K562 (cell line): ENCODE measurements at regions not wholly inside any gene's neighbourhood (a gene's known extent, or its start where the extent isn't known, plus 50 kb on each side); places are given as distances from the start of the nearest gene placed in this dataset.

ENCODE experiments used
- ATAC-seq: fragments of 200-7000 bp; cut with Tn5 transposase; 3 replicates; pipeline ENCODE4 v1.9.1; 2020; ENCODE audit warnings: moderate library complexity
- BruUV-seq: library from RNA; stranded (reverse); fragments of 400-500 nt; replicated peaks from 2 replicates; lab custom pipeline; 2021; lab: Mats Ljungman, UMichigan
- CTCF ChIA-PET: fragments of 300-600 bp; formaldehyde crosslinking; extraction: SDS; loops from one replicate; lab custom pipeline; 2021; ENCODE audit warnings: low intra/inter-chr PET ratio; lab: Yijun Ruan, JAX
- POLR2A ChIA-PET: fragments of 300-600, 350-650 bp; sonication (Branson Sonifier 250); formaldehyde crosslinking; extraction: SDS; loops from one replicate; lab custom pipeline; 2021; ENCODE audit warnings: antibody characterized with exemption, inconsistent platforms; lab: Yijun Ruan, JAX
- DNase-seq, 4 experiments: peaks; one replicate each; pipeline versions ENCODE4 v3.0.0 to v3.0.0-alpha.2; 2011 to 2018; ENCODE audit warnings: low spot score in 3 of 4, mixed read lengths in 3 of 4; ENCODE audit errors: extremely low read depth in 1 of 4
- FAIRE-seq: peaks from 2 replicates; lab custom pipeline; 2011; peaks lifted over from hg19 to GRCh38; lab: Jason Lieb, UNC
- H2AFZ ChIP-seq: 2 replicates; pipeline ENCODE4 v1.6.0; 2011; ENCODE audit warnings: low read depth, low read length, control low read depth, inconsistent platforms
- H3K27ac ChIP-seq: fragments of 200-600 bp; 3 replicates; pipeline ENCODE4 v1.8.0; 2011; ENCODE audit warnings: low read depth, mild to moderate bottlenecking, control low read depth, inconsistent platforms, low read length, moderate library complexity, mixed read lengths; ENCODE audit errors: extremely low read depth
- H3K27me3 ChIP-seq, 2 experiments: fragments of 300-600 bp in 1 of 2; 2 replicates in 1 of 2; 3 replicates in 1 of 2; pipeline versions ENCODE4 v1.6.0 to v1.8.0; 2011; ENCODE audit warnings: inconsistent platforms in 2 of 2, low read length in 2 of 2, mild to moderate bottlenecking in 1 of 2, mixed read lengths in 1 of 2, moderate library complexity in 1 of 2; ENCODE audit not compliant: control insufficient read depth in 2 of 2, insufficient read depth in 2 of 2
- H3K36me3 ChIP-seq: fragments of 300-600 bp; 3 replicates; pipeline ENCODE4 v1.8.0; 2011; ENCODE audit warnings: mild to moderate bottlenecking, low read length, inconsistent platforms; ENCODE audit not compliant: control insufficient read depth, insufficient read depth
- H3K4me1 ChIP-seq, 2 experiments: fragments of 200-600 bp in 1 of 2; replicated peaks in 1 of 2; 2 replicates in 1 of 2; 3 replicates in 1 of 2; pipeline versions ENCODE4 v1.5.1 to v1.8.0; 2011; ENCODE audit warnings: inconsistent platforms in 2 of 2, low read length in 2 of 2, mild to moderate bottlenecking in 1 of 2, mixed read lengths in 1 of 2, moderate library complexity in 1 of 2; ENCODE audit not compliant: control insufficient read depth in 2 of 2, insufficient read depth in 2 of 2
- H3K4me2 ChIP-seq: 2 replicates; pipeline ENCODE4 v1.6.1; 2011; ENCODE audit warnings: low read length, control low read depth, inconsistent platforms, mixed read lengths; ENCODE audit not compliant: insufficient read depth
- H3K4me3 ChIP-seq: fragments of 200-600 bp; sonication (generic), shearing (Covaris generic); 2 replicates; pipeline ENCODE4 v1.5.1; 2016; ENCODE audit warnings: control low read depth, inconsistent platforms
- H3K79me2 ChIP-seq: fragments of 200-600 bp; 3 replicates; pipeline ENCODE4 v1.8.0; 2011; ENCODE audit warnings: low read length, inconsistent platforms; ENCODE audit not compliant: control insufficient read depth, insufficient read depth
- H3K9ac ChIP-seq, 2 experiments: 2 replicates each; pipeline versions ENCODE4 v1.6.0 to v1.6.1; 2011; ENCODE audit warnings: low read depth in 2 of 2, low read length in 2 of 2, control low read depth in 1 of 2, inconsistent platforms in 1 of 2, mild to moderate bottlenecking in 1 of 2, mixed read lengths in 1 of 2; ENCODE audit not compliant: insufficient read depth in 1 of 2
- H3K9me1 ChIP-seq: one replicate; pipeline ENCODE4 v1.6.0; 2011; ENCODE audit warnings: inconsistent platforms, mild to moderate bottlenecking, low read length, moderate library complexity; ENCODE audit not compliant: control insufficient read depth, insufficient read depth
- H3K9me3 ChIP-seq: replicated peaks from 2 replicates; pipeline ENCODE4 v1.5.1; 2011; ENCODE audit warnings: low read depth, low read length, inconsistent platforms; ENCODE audit not compliant: control insufficient read depth, insufficient read depth
- H4K20me1 ChIP-seq: replicated peaks from 2 replicates; pipeline ENCODE4 v1.6.1; 2011; ENCODE audit warnings: low read length, inconsistent platforms, mixed read lengths; ENCODE audit not compliant: control insufficient read depth, insufficient read depth
- MEIS2 ChIP-seq: fragments of 450-650 bp; IDR thresholded peaks from 2 replicates; pipeline ENCODE4 v1.6.1; 2014; ENCODE audit warnings: mild to moderate bottlenecking; ENCODE audit not compliant: partially characterized antibody
- NFXL1 ChIP-seq: fragments of 450-650 bp; formaldehyde crosslinking; IDR thresholded peaks from 2 replicates; pipeline ENCODE4 v1.4.0; 2021; ENCODE audit warnings: mild to moderate bottlenecking
- RFX1 ChIP-seq: fragments of 450-650 bp; IDR thresholded peaks from 2 replicates; pipeline ENCODE4 v1.6.1; 2016; ENCODE audit warnings: mild to moderate bottlenecking, moderate library complexity
- SMAD4 ChIP-seq: fragments of 250-450 bp; sonication (Bioruptor Pico); conservative IDR thresholded peaks from 2 replicates; pipeline ENCODE4 v1.8.0; 2021; ENCODE audit warnings: inconsistent platforms, mild to moderate bottlenecking, moderate library complexity
- ZNF239 ChIP-seq: fragments of 250-450 bp; sonication (Bioruptor Pico); IDR thresholded peaks from 2 replicates; pipeline ENCODE4 v1.4.0; 2020; ENCODE audit warnings: mild to moderate bottlenecking
- ZNF589 ChIP-seq: fragments of 200-800 bp; sonication (Bioruptor generic); IDR thresholded peaks from 2 replicates; pipeline ENCODE4 v1.6.1; 2016; ENCODE audit warnings: low read depth, missing genetic modification characterization, missing compliant biosample characterization
- WGBS: fragments of 100-300 bp; shearing (Covaris generic); methylation state at CpG from one replicate; pipeline ENCODE4 v1.1.6; 2016; ENCODE audit warnings: low coverage, mixed read lengths; ENCODE audit not compliant: insufficient coverage; ENCODE audit errors: missing lambda C conversion rate; 5-methylcytosine and 5-hydroxymethylcytosine counted together
- in situ Hi-C: fragments of 300-500 bp; cut with MboI; formaldehyde crosslinking; loops from 4 replicates; pipeline ENCODE4 v1.15.0; 2018; ENCODE audit warnings: inconsistent platforms, mixed read lengths
- intact Hi-C: fragments of 100-400 bp; cut with micrococcal nuclease; formaldehyde crosslinking; loops from 2 replicates; pipeline ENCODE4 v1.14.2; 2022
- TF ChIP-seq, protein P1 (sequence below): fragments of 450-650 bp; IDR thresholded peaks from 2 replicates; pipeline ENCODE4 v1.6.1; 2017; ENCODE audit warnings: antibody characterized with exemption
- TF ChIP-seq, protein P2 (sequence below): fragments of 450-650 bp; formaldehyde crosslinking; IDR thresholded peaks from 2 replicates; pipeline ENCODE4 v1.4.0; 2022; ENCODE audit warnings: mild to moderate bottlenecking, moderate library complexity

DNA sequence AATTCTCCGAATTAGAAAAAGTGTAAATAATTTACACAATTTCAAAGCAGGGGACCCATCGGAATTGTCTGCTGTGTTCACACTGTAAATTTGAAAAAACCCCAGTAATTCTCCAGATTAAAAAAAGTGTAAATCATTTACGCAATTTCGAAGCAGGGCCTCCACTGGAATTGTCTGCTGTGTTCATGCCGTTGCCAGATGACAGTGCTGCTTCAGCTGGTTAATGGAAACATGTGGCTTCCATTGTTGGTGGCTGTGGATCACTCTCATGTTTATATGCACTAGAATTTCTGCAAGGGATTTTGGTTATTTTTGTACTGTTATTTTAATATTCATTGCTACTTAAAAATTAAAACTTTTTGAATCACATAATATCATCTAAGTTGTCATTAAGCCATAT is 88.8 kb upstream of the ELMO1 start (continued):
- TF ChIP-seq, protein P1, sequence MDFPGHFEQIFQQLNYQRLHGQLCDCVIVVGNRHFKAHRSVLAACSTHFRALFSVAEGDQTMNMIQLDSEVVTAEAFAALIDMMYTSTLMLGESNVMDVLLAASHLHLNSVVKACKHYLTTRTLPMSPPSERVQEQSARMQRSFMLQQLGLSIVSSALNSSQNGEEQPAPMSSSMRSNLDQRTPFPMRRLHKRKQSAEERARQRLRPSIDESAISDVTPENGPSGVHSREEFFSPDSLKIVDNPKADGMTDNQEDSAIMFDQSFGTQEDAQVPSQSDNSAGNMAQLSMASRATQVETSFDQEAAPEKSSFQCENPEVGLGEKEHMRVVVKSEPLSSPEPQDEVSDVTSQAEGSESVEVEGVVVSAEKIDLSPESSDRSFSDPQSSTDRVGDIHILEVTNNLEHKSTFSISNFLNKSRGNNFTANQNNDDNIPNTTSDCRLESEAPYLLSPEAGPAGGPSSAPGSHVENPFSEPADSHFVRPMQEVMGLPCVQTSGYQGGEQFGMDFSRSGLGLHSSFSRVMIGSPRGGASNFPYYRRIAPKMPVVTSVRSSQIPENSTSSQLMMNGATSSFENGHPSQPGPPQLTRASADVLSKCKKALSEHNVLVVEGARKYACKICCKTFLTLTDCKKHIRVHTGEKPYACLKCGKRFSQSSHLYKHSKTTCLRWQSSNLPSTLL = no peak
- TF ChIP-seq NFXL1 (CRISPR knock-in tag) (no peak), ZNF239 (CRISPR knock-in tag) (no peak)

DNA sequence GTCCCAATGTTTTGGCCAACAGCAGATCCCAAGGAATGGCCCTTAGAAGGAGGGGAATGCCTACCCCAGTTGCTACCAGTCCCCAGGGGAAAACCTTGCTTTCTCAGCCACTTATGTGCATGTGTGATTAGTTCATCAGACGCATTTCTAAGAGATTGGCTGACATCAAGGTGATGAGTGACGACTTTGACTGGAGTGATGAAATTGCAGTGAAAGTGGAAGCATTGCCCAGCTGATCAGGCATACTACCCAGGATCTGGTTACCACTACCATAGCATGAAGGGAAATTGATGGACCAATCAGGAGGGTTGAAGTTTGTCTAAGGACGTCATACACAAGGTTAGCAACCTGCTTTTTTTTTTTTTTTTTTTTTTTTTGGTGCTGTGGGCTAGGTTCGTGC is 90.3 kb upstream of the ELMO1 start:
- Histone ChIP-seq H3K9me1 (no peaks in the 10 kb centered on the region), H3K9me3 (no peaks in the 10 kb centered on the region), H2AFZ (no peak overlapping the region), H3K4me3 (no peak overlapping the region), H3K9ac (no peak overlapping the region), H3K27ac (no peak overlapping the region), H4K20me1 (no peaks in the 10 kb centered on the region), H3K4me2 (no peak overlapping the region), H3K27me3 (no peaks in the 10 kb centered on the region), H3K4me1 (no peaks in the 10 kb centered on the region), H3K36me3 (no peaks in the 10 kb centered on the region), H3K79me2 (no peaks in the 10 kb centered on the region)
- POLR2A ChIA-PET = no interaction called here
- in situ Hi-C loops = no loop called here
- BruUV-seq = no TSS peak
- DNase-seq = no peak
- no peak for ATAC-seq
- CTCF ChIA-PET = no interaction called here
- WGBS = 0% methylated on average over 4 of the region's 4 CpGs
- no peak for FAIRE-seq
- TF ChIP-seq ZNF589 = 0 out of 2 replicates have a peak, but pooled peaks have one; percentile 19
- peak; percentile 60 for TF ChIP-seq MEIS2
- TF ChIP-seq SMAD4 = 0 out of 2 replicates have a peak, but pooled peaks have one; percentile 30
- TF ChIP-seq, protein P2, sequence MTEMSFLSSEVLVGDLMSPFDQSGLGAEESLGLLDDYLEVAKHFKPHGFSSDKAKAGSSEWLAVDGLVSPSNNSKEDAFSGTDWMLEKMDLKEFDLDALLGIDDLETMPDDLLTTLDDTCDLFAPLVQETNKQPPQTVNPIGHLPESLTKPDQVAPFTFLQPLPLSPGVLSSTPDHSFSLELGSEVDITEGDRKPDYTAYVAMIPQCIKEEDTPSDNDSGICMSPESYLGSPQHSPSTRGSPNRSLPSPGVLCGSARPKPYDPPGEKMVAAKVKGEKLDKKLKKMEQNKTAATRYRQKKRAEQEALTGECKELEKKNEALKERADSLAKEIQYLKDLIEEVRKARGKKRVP (CRISPR knock-in tag) = 0 out of 2 replicates have a peak, but pooled peaks have one; percentile 56
- TF ChIP-seq RFX1 = no peak
- TF ChIP-seq, all 486 proteins: peak for 4
- intact Hi-C loops = no loop called here
